HCT116 (cell line): ENCODE measurements at regions not wholly inside any gene's neighbourhood (a gene's known extent, or its start where the extent isn't known, plus 50 kb on each side); places are given as distances from the start of the nearest gene placed in this dataset.

Experiments used
- ATAC-seq: fragments of 200-7000 bp; cut with Tn5 transposase; 2 replicates; pipeline ENCODE4 v1.9.1; 2020; ENCODE audit warnings: mild to moderate bottlenecking, moderate library complexity
- BruUV-seq: library from RNA; stranded (reverse); fragments of 400-500 nt; replicated peaks from 2 replicates; lab custom pipeline; 2021; lab: Mats Ljungman, UMichigan
- CTCF ChIA-PET: fragments of 300-600 bp; sonication (Branson Sonifier 250); formaldehyde crosslinking; loops from one replicate; lab custom pipeline; 2021; ENCODE audit warnings: antibody characterized with exemption; lab: Charles Lee
- POLR2A ChIA-PET: fragments of 300-600, 350-600 bp; sonication (Branson Sonifier 250); formaldehyde crosslinking; loops from one replicate; lab custom pipeline; 2021; ENCODE audit warnings: antibody characterized with exemption; lab: Charles Lee
- RAD21 ChIA-PET, 2 experiments: fragments of 300-600 bp; sonication (Branson Sonifier 250); formaldehyde crosslinking; loops; one replicate each; lab custom pipeline; 2023; ENCODE audit warnings: low total read pairs in 2 of 2; ENCODE audit not compliant: uncharacterized antibody in 2 of 2, unreplicated experiment in 2 of 2, low non-redundant PET in 1 of 2; lab: Charles Lee
- DNase-seq: peaks from one replicate; pipeline ENCODE4 v3.0.0-alpha.2; 2010; ENCODE audit warnings: low read depth, low spot score
- H2AFZ ChIP-seq: fragments of 200-600 bp; shearing (Covaris generic), sonication (generic); 2 replicates; pipeline ENCODE4 v1.6.1; 2017; ENCODE audit warnings: low read depth, mixed run types, mixed read lengths, antibody characterized with exemption, low read length; ENCODE audit not compliant: poor library complexity, severe bottlenecking
- H3K27ac ChIP-seq: 2 replicates; pipeline ENCODE4 v1.5.1; 2012; ENCODE audit warnings: low read depth, low read length
- H3K27me3 ChIP-seq: fragments of 200-600 bp; sonication (generic); 2 replicates; pipeline ENCODE4 v1.6.1; 2016; ENCODE audit warnings: mixed run types, low read length, mixed read lengths; ENCODE audit not compliant: insufficient read depth
- H3K36me3 ChIP-seq, 2 experiments: fragments of 200-500 bp in 1 of 2; fragments of 200-600 bp in 1 of 2; sonication (Bioruptor generic) in 1 of 2; sonication (generic) in 1 of 2; 2 replicates each; pipeline versions ENCODE4 v1.5.1 to v1.6.1; 2014 to 2016; ENCODE audit warnings: low read length in 2 of 2, inconsistent platforms in 1 of 2, mixed read lengths in 1 of 2, mixed run types in 1 of 2; ENCODE audit not compliant: insufficient read depth in 2 of 2, control insufficient read depth in 1 of 2
- H3K4me1 ChIP-seq, 2 experiments: fragments of 200-600 bp in 1 of 2; sonication (generic) in 1 of 2; 2 replicates each; pipeline versions ENCODE4 v1.5.1 to v1.6.1; 2012 to 2017; ENCODE audit warnings: low read length in 2 of 2, inconsistent platforms in 1 of 2, mild to moderate bottlenecking in 1 of 2, mixed read lengths in 1 of 2, mixed run types in 1 of 2, moderate library complexity in 1 of 2; ENCODE audit not compliant: insufficient read depth in 2 of 2, control insufficient read depth in 1 of 2
- H3K4me2 ChIP-seq: fragments of 200-600 bp; sonication (generic); 2 replicates; pipeline ENCODE4 v1.6.1; 2017; ENCODE audit warnings: mixed run types, low read length, mixed read lengths
- H3K4me3 ChIP-seq, 2 experiments: fragments of 200-600 bp in 1 of 2; sonication (generic) in 1 of 2; replicated peaks in 1 of 2; 2 replicates each; pipeline ENCODE4 v1.5.1; 2011 to 2016; ENCODE audit warnings: low read length in 2 of 2, control low read depth in 1 of 2, low read depth in 1 of 2, mild to moderate bottlenecking in 1 of 2, mixed read lengths in 1 of 2, mixed run types in 1 of 2
- H3K79me2 ChIP-seq: fragments of 200-600 bp; sonication (generic); 2 replicates; pipeline ENCODE4 v1.6.1; 2017; ENCODE audit warnings: mild to moderate bottlenecking, mixed run types, low read length, moderate library complexity, mixed read lengths; ENCODE audit not compliant: insufficient read depth
- H3K9ac ChIP-seq: fragments of 200-600 bp; sonication (generic); 2 replicates; pipeline ENCODE4 v1.6.1; 2016; ENCODE audit warnings: low read length, mixed read lengths
- H3K9me2 ChIP-seq: fragments of 200-600 bp; sonication (generic), shearing (Covaris generic); 2 replicates; pipeline ENCODE4 v1.6.1; 2017; ENCODE audit warnings: mixed run types, mild to moderate bottlenecking, moderate library complexity; ENCODE audit not compliant: insufficient read depth
- H3K9me3 ChIP-seq, 2 experiments: fragments of 200-500 bp in 1 of 2; fragments of 200-600 bp in 1 of 2; sonication (Bioruptor generic) in 1 of 2; sonication (generic) in 1 of 2; 2 replicates each; pipeline ENCODE4 v1.6.1; 2014 to 2017; ENCODE audit warnings: low read length in 2 of 2, mixed read lengths in 2 of 2, inconsistent platforms in 1 of 2, low read depth in 1 of 2, mild to moderate bottlenecking in 1 of 2, mixed run types in 1 of 2, moderate library complexity in 1 of 2; ENCODE audit not compliant: control insufficient read depth in 1 of 2, insufficient read depth in 1 of 2
- H4K20me1 ChIP-seq: fragments of 200-600 bp; sonication (generic), shearing (Covaris generic); 2 replicates; pipeline ENCODE4 v1.6.1; 2017; ENCODE audit warnings: mixed run types, mild to moderate bottlenecking, moderate library complexity; ENCODE audit not compliant: insufficient read depth
- ATF3 ChIP-seq: IDR thresholded peaks from 2 replicates; pipeline ENCODE4 v1.6.1; 2012
- CBX3 ChIP-seq: IDR thresholded peaks from 2 replicates; pipeline ENCODE4 v1.6.1; 2012; ENCODE audit warnings: low read depth
- CEBPB ChIP-seq: IDR thresholded peaks from 2 replicates; pipeline ENCODE4 v1.6.1; 2012; ENCODE audit warnings: low read depth
- EGR1 ChIP-seq: IDR thresholded peaks from 2 replicates; pipeline ENCODE4 v1.6.1; 2012; ENCODE audit warnings: low read depth
- ELF1 ChIP-seq: IDR thresholded peaks from 2 replicates; pipeline ENCODE4 v1.6.1; 2012; ENCODE audit warnings: low read depth, borderline replicate concordance
- EZH2 ChIP-seq: fragments of 200-600 bp; sonication (generic); IDR thresholded peaks from 2 replicates; pipeline ENCODE4 v1.6.1; 2017; ENCODE audit warnings: antibody characterized with exemption, mixed run types
- EZH2phosphoT487 ChIP-seq: fragments of 200-600 bp; IDR thresholded peaks from 2 replicates; pipeline ENCODE4 v1.6.1; 2018; ENCODE audit warnings: antibody characterized with exemption, borderline replicate concordance
- POLR2A ChIP-seq: IDR thresholded peaks from 2 replicates; pipeline ENCODE4 v1.7.0; 2011; ENCODE audit warnings: borderline replicate concordance; ENCODE audit not compliant: insufficient read depth, insufficient read length; ENCODE audit errors: extremely low read depth
- TCF7L2 ChIP-seq: IDR thresholded peaks from 2 replicates; pipeline ENCODE4 v1.7.0; 2011; ENCODE audit warnings: borderline replicate concordance, inconsistent platforms; ENCODE audit not compliant: insufficient read depth, insufficient read length; ENCODE audit errors: extremely low read depth
- YY1 ChIP-seq: IDR thresholded peaks from 2 replicates; pipeline ENCODE4 v1.6.1; 2011; ENCODE audit warnings: low read length, low read depth, moderate library complexity, mild to moderate bottlenecking; ENCODE audit not compliant: insufficient replicate concordance; ENCODE audit errors: extremely low read depth
- ZNF274 ChIP-seq: fragments of 200-500 bp; sonication (Bioruptor generic); IDR thresholded peaks from 2 replicates; pipeline ENCODE4 v1.6.1; 2014; ENCODE audit warnings: mild to moderate bottlenecking, low read depth, low read length, inconsistent platforms
- intact Hi-C: fragments of 100-400 bp; cut with micrococcal nuclease; formaldehyde crosslinking; loops from 2 replicates; pipeline ENCODE4 v1.10.0; 2022
- TF ChIP-seq, protein P1 (sequence below), 3 experiments: fragments of 200-600 bp in 1 of 3; sonication (generic) in 1 of 3; IDR thresholded peaks in 2 of 3; conservative IDR thresholded peaks in 1 of 3; 2 replicates each; pipeline ENCODE4 v1.5.1; 2012 to 2017; ENCODE audit warnings: low read depth in 2 of 3, low read length in 2 of 3, antibody characterized with exemption in 1 of 3, borderline replicate concordance in 1 of 3, control low read depth in 1 of 3, mild to moderate bottlenecking in 1 of 3, mixed read lengths in 1 of 3, mixed run types in 1 of 3, moderate library complexity in 1 of 3; ENCODE audit not compliant: insufficient read depth in 1 of 3

- ATAC-seq (no peak), DNase-seq (no peak)
- TF ChIP-seq ELF1 (no peak), YY1 (no peak), ZNF274 (no peak)
- TF ChIP-seq, protein P1, sequence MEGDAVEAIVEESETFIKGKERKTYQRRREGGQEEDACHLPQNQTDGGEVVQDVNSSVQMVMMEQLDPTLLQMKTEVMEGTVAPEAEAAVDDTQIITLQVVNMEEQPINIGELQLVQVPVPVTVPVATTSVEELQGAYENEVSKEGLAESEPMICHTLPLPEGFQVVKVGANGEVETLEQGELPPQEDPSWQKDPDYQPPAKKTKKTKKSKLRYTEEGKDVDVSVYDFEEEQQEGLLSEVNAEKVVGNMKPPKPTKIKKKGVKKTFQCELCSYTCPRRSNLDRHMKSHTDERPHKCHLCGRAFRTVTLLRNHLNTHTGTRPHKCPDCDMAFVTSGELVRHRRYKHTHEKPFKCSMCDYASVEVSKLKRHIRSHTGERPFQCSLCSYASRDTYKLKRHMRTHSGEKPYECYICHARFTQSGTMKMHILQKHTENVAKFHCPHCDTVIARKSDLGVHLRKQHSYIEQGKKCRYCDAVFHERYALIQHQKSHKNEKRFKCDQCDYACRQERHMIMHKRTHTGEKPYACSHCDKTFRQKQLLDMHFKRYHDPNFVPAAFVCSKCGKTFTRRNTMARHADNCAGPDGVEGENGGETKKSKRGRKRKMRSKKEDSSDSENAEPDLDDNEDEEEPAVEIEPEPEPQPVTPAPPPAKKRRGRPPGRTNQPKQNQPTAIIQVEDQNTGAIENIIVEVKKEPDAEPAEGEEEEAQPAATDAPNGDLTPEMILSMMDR (IDR thresholded peaks at IDR 0.05 in 2 of 3, conservative IDR thresholded peaks at IDR 0.05 in 1 of 3; ENCODE audit: borderline replicate concordance in 1 of 3, insufficient read depth in 1 of 3, low read depth in 2 of 3, low read length in 2 of 3), result no peak
- no peak overlapping the region for H3K4me2 ChIP-seq
- H3K4me1 ChIP-seq, result no peaks in the 10 kb centered on the region
- H3K9me2 ChIP-seq, result no peaks in the 10 kb centered on the region
- no peak overlapping the region for H2AFZ ChIP-seq
- H3K9ac ChIP-seq, result no peak overlapping the region
- no TSS peak for BruUV-seq
- RAD21 ChIA-PET, result no interaction called here
- H3K4me3 ChIP-seq, result no peak overlapping the region
- intact Hi-C loops, result no loop called here
- POLR2A ChIA-PET, result no interaction called here
- no peak overlapping the region for H3K27ac ChIP-seq
- H3K27me3 ChIP-seq, result no peaks in the 10 kb centered on the region
- CTCF ChIA-PET, result no interaction called here
- no peaks in the 10 kb centered on the region for H3K9me3 ChIP-seq
- no peaks in the 10 kb centered on the region for H3K36me3 ChIP-seq
- no peaks in the 10 kb centered on the region for H3K79me2 ChIP-seq
- no peaks in the 10 kb centered on the region for H4K20me1 ChIP-seq
These were observed 102.5 kb upstream of the NDST4 start for GRCh38 chr4:115215935-115216334.

DNA sequence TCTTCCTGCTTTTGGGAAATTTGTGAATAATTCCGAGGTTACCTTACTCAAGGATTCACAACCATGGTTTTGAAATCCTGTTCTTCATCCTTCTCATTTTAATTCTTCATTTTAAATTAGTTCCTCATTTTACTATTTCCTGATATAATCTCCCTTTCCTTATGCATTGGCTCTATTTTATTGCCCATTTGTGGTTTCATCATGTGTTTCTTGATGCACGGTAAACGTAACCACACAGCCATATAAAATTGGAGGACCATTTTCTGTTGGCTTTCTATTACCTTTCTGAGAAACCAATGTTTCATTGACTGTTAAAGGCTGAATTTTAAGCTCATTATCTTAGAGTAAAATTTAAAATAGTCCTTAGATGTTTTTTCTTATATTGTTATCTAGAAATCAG is 100.3 kb upstream of the NDST4 start:
- Histone ChIP-seq H3K27me3 (no peaks in the 10 kb centered on the region), H3K4me3 (no peak overlapping the region), H3K9me2 (no peaks in the 10 kb centered on the region), H4K20me1 (no peaks in the 10 kb centered on the region), H3K9ac (no peak overlapping the region), H3K27ac (no peak overlapping the region), H3K9me3 (no peaks in the 10 kb centered on the region), H3K4me2 (no peak overlapping the region), H2AFZ (no peak overlapping the region), H3K79me2 (no peaks in the 10 kb centered on the region), H3K36me3 (no peaks in the 10 kb centered on the region), H3K4me1 (no peaks in the 10 kb centered on the region)
- ATAC-seq (no peak), DNase-seq (no peak)
- POLR2A ChIA-PET, result no interaction called here
- TF ChIP-seq TCF7L2, result no peak
- TF ChIP-seq CEBPB, result no peak
- TF ChIP-seq ZNF274, result no peak
- TF ChIP-seq ATF3, result no peak
- no peak for TF ChIP-seq EGR1
- TF ChIP-seq EZH2, result no peak
- TF ChIP-seq CBX3, result no peak
- no peak for TF ChIP-seq EZH2phosphoT487
- no peak for TF ChIP-seq ELF1
- TF ChIP-seq POLR2A, result no peak
- CTCF ChIA-PET, result no interaction called here
- intact Hi-C loops, result no loop called here
- RAD21 ChIA-PET, result no interaction called here
- no TSS peak for BruUV-seq
